ENCODE measurements at regions not wholly inside any gene's neighbourhood (a gene's known extent, or its start where the extent isn't known, plus 50 kb on each side); places are given as distances from the start of the nearest gene placed in this dataset.

DNA sequence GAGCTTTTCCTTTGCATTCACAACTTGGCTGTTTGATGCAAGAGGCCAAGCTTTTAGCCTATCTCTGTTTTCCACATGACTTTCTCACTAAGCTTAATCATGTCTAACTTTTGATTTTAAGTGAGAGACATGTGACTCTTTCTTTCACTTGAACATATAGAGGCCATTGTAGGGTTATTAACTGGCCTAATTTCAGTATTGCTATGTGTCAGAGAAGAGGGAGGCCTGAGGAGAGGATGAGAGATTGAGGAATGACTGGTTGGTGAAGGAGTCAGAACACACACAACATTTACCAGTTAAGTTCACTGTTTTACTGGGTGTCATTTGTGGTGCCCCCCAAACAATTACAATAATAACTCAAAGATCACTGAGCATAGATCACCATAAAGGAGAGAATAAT is 193.5 kb downstream of the CYYR1 start:
- POLR2A ChIA-PET, result no interaction called here
- Mint-ChIP-seq H3K27me3 (no peaks in the 10 kb centered on the region), H3K4me1 (no peaks in the 10 kb centered on the region), H3K9me3 (peaks cover 2% of the 10 kb centered on the region), H3K4me3 (no peak overlapping the region), H3K36me3 (ENCODE audit: low read depth) (no peaks in the 10 kb centered on the region), H3K27ac (no peak overlapping the region)
- CTCF ChIA-PET, result no interaction called here
- DNase-seq, result no peak

DNA sequence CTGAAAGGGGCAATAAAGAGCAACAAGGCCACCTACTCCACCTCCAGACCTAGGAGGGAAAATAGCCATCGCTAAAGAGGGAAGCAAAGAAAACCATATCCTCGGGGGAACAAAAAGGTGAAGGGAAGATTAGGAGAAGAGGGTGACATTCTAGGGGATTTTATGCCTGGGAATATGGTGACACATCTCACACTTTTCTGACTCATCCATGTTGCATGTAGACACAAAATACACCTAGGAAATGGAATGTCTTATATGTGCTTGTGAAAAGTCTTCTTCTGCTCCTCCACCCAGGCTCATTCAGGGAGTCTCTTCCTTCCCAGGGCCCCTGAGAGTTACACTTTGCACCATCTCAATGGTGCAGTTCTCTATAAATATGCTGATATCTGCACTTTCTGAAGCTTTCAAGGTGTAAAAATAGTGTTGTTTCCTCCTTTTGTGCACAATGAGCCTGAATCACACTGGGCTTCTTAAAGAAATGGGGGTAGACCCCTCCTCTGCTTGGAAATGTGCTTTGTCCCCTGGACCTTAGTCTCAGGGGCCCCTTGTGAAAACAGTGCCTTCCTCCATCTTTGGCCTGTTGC is 195.9 kb downstream of the CYYR1 start:
- DNase-seq, result no peak
- H3K36me3 Mint-ChIP-seq (ENCODE audit: low read depth), result no peaks in the 10 kb centered on the region
- H3K27me3 Mint-ChIP-seq, result no peaks in the 10 kb centered on the region
- no peak overlapping the region for H3K4me3 Mint-ChIP-seq
- ChIA-PET POLR2A (no interaction called here), CTCF (no interaction called here)
- no peaks in the 10 kb centered on the region for H3K9me3 Mint-ChIP-seq
- H3K4me1 Mint-ChIP-seq, result no peaks in the 10 kb centered on the region
- no peak overlapping the region for H3K27ac Mint-ChIP-seq

DNA sequence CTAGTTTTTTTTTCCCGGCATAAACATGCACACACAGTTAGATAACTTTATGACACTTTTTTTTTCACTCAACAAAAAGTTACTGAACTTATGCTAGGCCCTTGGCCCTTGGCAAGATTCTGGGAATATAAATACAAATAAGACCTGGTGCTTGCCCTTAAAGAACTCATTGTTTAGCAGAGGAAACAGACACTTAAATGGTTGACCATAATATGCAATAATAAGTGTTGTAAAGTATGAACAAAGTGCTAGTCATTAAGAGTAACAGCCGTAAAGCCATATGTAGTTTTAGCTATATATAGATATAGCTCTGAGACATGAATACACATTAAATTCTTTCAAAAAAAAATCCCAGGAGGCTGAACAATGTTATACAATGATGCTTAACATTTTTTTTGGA is 198.3 kb downstream of the CYYR1 start:
- ChIA-PET CTCF (no interaction called here), POLR2A (no interaction called here)
- no peaks in the 10 kb centered on the region for H3K36me3 Mint-ChIP-seq (ENCODE audit: low read depth)
- H3K4me3 Mint-ChIP-seq, result no peak overlapping the region
- no peaks in the 10 kb centered on the region for H3K4me1 Mint-ChIP-seq
- no peaks in the 10 kb centered on the region for H3K9me3 Mint-ChIP-seq
- no peak for DNase-seq
- H3K27ac Mint-ChIP-seq, result no peak overlapping the region
- H3K27me3 Mint-ChIP-seq, result no peaks in the 10 kb centered on the region

DNA sequence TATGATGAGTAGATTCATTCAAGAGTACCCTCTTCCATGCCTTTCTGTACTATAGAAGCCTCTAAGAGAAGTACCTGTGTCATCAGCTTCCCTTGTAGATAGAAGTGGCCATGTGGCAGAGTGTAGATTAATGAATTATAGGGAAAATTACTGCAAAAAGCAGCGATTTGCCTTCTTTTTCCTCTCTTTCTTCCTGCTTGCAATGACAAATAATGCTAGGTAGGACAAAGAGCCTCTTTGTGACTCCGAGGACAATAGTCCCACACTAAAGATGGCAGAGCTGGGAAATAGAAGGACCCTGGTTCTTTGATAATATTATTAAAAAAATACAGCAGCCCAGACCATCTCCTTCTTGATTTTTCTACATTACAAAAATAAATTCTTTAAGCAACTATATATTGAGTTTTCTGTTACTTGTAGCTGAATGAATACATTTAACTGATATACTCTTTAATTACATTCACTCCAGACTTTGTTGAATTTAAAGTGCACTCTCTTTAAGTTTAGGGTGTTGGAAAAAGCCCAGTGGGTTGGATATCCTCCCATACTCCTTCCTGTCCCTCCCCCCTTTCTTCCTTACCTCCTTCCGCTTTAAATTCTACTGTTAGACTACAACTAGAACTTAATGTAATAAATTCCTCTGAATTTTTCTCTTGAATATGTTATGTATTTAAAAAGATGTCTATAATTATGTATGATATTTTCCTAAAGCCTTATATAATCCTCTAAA is 198.2 kb upstream of the APP start:
- Mint-ChIP-seq H3K27me3 (no peaks in the 10 kb centered on the region), H3K9me3 (no peaks in the 10 kb centered on the region), H3K4me1 (no peaks in the 10 kb centered on the region), H3K36me3 (ENCODE audit: low read depth) (no peaks in the 10 kb centered on the region), H3K4me3 (no peak overlapping the region), H3K27ac (no peak overlapping the region)
- ChIA-PET POLR2A (no interaction called here), CTCF (no interaction called here)
- DNase-seq, result no peak

DNA sequence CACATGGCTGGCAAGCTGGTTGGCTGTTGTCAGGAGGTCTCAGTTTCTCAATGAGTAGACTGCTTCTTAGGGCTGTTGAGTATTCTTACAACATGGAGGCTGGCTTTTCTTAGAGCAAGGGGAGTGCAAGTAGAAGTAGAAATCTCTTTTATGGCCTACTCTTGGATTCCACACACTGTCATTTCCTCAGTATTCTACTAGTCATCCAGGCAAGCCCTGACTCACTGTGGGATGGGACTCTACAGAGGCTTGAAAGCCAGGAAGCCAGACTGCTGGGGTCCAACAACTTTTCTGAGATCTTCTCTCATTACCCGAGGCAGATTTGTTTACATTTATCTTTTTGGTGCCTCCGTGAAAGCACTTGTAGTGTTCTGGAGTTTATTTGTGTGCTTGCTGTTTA is 196.2 kb upstream of the APP start:
- no peaks in the 10 kb centered on the region for H3K27me3 Mint-ChIP-seq
- H3K36me3 Mint-ChIP-seq (ENCODE audit: low read depth), result no peaks in the 10 kb centered on the region
- no peaks in the 10 kb centered on the region for H3K4me1 Mint-ChIP-seq
- H3K27ac Mint-ChIP-seq, result no peak overlapping the region
- POLR2A ChIA-PET, result no interaction called here
- CTCF ChIA-PET, result no interaction called here
- H3K9me3 Mint-ChIP-seq, result no peaks in the 10 kb centered on the region
- no peak overlapping the region for H3K4me3 Mint-ChIP-seq
- DNase-seq, result no peak

DNA sequence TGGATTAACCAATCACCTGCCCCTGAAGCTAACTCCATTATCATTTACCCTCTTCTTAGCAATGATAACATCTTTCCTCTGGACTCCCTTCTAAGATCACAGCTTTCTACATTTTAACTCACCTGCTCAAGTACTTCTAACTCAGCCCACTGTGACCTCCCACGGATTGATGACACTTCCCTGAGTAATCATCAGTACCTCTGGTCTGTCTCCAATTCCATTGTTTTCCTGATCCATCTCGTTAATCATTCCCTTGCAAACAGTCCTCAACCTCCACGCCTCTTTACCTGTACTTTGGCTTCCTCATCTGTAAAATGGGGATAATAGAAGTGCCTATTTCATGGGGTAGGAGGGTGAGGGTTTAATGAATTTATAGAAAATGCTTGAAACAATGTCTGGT is 195.3 kb upstream of the APP start:
- Mint-ChIP-seq H3K9me3 (no peaks in the 10 kb centered on the region), H3K4me1 (no peaks in the 10 kb centered on the region), H3K36me3 (ENCODE audit: low read depth) (no peaks in the 10 kb centered on the region), H3K27me3 (no peaks in the 10 kb centered on the region), H3K27ac (no peak overlapping the region), H3K4me3 (no peak overlapping the region)
- ChIA-PET POLR2A (no interaction called here), CTCF (no interaction called here)
- no peak for DNase-seq

DNA sequence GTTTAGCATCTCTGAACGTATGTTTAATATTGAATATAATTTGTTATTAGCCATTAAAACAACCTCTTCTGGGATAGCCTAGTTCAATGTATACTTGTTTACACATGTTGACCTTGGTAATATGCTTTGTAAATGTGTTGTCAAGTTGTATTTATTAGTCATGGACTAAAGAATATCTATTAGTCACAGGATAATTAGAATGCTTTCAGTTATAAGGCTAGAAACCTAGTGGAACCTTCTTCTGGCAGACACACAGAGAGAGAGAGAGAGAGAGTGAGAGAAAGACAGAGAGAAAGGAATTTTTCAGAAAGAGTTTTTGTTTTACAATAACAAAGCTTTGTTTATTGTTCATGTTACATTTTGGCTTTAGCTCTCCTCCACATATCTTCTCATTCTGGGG is 181.1 kb upstream of the APP start:
- no peak for DNase-seq
- Mint-ChIP-seq H3K36me3 (ENCODE audit: low read depth) (no peaks in the 10 kb centered on the region), H3K27me3 (no peaks in the 10 kb centered on the region), H3K4me1 (no peaks in the 10 kb centered on the region), H3K27ac (no peak overlapping the region), H3K9me3 (no peaks in the 10 kb centered on the region), H3K4me3 (no peak overlapping the region)
- ChIA-PET POLR2A (no interaction called here), CTCF (no interaction called here)

DNA sequence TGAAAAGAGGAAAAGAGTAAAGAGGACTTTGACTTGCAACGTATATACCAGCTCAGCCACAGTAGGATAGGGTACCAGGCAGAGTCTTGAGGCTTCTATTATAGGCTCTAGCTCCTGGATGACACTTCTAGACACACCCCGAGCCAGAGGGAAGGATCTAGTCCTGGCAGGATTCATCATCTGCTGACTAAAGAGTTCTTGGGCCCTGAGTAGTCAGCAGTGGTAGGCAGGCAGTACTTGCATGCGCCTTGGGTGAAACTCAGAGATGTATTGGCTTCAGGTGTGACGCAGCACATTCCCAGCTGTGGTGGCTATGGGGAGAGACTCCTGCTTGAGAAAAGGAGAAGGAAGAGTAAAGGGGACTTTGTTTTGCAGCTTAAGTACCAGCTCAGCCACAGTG is 162.3 kb upstream of the APP start:
- ChIA-PET CTCF (no interaction called here), POLR2A (no interaction called here)
- no peak for DNase-seq
- Mint-ChIP-seq H3K4me1 (no peaks in the 10 kb centered on the region), H3K4me3 (no peak overlapping the region), H3K36me3 (ENCODE audit: low read depth) (no peaks in the 10 kb centered on the region), H3K27ac (no peak overlapping the region), H3K27me3 (no peaks in the 10 kb centered on the region), H3K9me3 (peaks cover 7% of the 10 kb centered on the region)

DNA sequence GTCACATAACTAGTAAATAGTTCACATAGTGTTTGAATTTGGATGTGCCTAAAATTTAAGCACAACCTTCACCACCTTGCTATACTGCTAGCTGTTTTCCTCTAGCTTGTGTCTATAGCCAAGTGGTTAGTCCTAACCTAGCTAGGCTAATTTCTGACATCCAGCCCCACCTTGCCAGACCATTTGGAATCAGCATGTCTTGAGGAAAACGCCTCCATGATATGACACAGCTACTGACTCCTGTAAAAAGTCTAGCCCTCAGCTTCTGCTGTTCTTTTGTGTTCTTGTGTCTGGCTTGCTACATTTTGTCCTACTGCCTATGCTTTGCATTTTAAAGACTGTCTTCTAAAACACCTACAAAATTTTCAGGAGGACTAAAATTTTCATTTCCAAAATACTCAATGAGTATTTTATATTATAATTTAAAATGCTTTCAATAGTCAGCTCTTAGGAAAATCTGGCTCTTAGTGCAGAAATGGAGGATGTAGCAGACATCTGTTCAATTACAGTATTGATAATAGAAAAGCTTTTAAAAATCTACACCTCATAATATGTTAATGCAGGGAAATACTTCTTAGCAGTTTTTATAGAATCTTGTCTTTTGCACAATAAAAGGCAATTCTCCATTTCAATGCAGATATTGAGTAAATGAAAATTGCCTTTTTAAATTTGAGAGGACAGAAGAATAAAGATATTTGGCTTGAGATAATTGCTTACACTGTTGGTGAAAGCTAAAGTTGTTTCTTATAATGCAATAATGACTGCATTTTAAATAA is 160.8 kb upstream of the APP start:
- H3K36me3 Mint-ChIP-seq (ENCODE audit: low read depth), result no peaks in the 10 kb centered on the region
- ChIA-PET CTCF (no interaction called here), POLR2A (no interaction called here)
- H3K4me3 Mint-ChIP-seq, result no peak overlapping the region
- no peak overlapping the region for H3K27ac Mint-ChIP-seq
- no peak for DNase-seq
- H3K4me1 Mint-ChIP-seq, result no peaks in the 10 kb centered on the region
- peaks cover 7% of the 10 kb centered on the region for H3K9me3 Mint-ChIP-seq
- no peaks in the 10 kb centered on the region for H3K27me3 Mint-ChIP-seq

DNA sequence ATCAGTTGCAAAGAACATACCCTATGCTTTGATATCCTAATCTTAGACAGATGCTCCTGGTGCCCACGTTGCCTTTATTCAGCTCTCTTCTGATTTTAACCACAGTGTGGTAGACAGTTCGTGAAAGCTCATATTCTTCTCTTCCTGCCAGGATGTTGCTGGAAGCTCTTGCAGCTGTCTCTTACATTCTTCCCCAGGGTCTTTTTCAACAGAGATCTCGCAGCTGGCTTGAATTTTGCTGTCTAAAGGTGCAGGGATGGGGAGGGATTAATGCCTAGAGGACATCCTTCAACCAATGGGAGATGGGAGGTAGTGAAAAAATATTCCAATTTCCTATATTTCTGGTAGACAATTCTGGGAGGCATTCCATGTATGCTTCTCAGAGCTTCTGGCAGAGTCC is 150.0 kb upstream of the APP start:
- no peaks in the 10 kb centered on the region for H3K36me3 Mint-ChIP-seq (ENCODE audit: low read depth)
- ChIA-PET CTCF (no interaction called here), POLR2A (no interaction called here)
- H3K27ac Mint-ChIP-seq, result no peak overlapping the region
- H3K27me3 Mint-ChIP-seq, result no peaks in the 10 kb centered on the region
- no peak for DNase-seq
- no peaks in the 10 kb centered on the region for H3K9me3 Mint-ChIP-seq
- no peak overlapping the region for H3K4me3 Mint-ChIP-seq
- no peaks in the 10 kb centered on the region for H3K4me1 Mint-ChIP-seq

DNA sequence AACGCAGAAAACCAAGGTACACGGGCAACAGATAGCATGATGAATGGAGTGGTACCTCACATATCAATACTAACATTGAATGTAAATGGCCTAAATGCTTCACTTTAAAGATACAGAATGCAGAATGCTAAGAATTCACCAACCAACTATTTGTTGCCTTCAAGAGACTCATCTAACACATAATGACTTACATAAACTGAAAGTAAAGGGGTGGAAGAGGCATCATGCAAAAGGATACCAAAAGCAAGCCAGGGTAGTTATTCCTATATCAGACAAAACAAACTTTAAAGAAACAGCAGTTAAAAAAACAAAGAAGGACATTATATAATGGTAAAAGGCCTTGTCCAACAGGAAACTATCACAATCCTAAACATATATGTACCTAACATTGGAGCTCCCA is 137.1 kb upstream of the APP start:
- ChIA-PET POLR2A (no interaction called here), CTCF (no interaction called here)
- H3K9me3 Mint-ChIP-seq, result peaks cover 2% of the 10 kb centered on the region
- no peak overlapping the region for H3K27ac Mint-ChIP-seq
- H3K36me3 Mint-ChIP-seq (ENCODE audit: low read depth), result no peaks in the 10 kb centered on the region
- H3K4me1 Mint-ChIP-seq, result no peaks in the 10 kb centered on the region
- H3K4me3 Mint-ChIP-seq, result no peak overlapping the region
- H3K27me3 Mint-ChIP-seq, result no peaks in the 10 kb centered on the region
- DNase-seq, result no peak

DNA sequence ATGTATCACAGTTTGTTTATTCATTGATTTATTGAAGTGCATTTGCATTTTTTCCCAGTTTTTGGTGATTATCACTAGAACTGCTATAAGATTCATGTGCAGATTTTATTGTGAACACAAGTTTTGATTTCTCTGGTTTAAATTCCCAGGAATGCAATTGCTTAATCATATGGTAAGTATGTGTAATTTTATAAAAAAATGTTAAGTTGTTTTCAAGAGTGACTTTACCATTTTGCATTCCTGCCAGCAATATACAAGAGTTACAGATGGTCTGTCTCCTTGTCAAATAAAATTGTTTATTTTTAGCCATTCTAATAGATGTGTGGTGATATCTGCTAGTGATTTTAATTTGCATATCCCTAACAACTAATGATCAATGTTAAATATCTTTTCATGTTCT is 127.3 kb upstream of the APP start:
- Mint-ChIP-seq H3K36me3 (ENCODE audit: low read depth) (no peaks in the 10 kb centered on the region), H3K4me1 (no peaks in the 10 kb centered on the region), H3K27me3 (no peaks in the 10 kb centered on the region), H3K9me3 (peaks cover 16% of the 10 kb centered on the region), H3K27ac (no peak overlapping the region), H3K4me3 (no peak overlapping the region)
- ChIA-PET CTCF (no interaction called here), POLR2A (no interaction called here)
- DNase-seq, result no peak

DNA sequence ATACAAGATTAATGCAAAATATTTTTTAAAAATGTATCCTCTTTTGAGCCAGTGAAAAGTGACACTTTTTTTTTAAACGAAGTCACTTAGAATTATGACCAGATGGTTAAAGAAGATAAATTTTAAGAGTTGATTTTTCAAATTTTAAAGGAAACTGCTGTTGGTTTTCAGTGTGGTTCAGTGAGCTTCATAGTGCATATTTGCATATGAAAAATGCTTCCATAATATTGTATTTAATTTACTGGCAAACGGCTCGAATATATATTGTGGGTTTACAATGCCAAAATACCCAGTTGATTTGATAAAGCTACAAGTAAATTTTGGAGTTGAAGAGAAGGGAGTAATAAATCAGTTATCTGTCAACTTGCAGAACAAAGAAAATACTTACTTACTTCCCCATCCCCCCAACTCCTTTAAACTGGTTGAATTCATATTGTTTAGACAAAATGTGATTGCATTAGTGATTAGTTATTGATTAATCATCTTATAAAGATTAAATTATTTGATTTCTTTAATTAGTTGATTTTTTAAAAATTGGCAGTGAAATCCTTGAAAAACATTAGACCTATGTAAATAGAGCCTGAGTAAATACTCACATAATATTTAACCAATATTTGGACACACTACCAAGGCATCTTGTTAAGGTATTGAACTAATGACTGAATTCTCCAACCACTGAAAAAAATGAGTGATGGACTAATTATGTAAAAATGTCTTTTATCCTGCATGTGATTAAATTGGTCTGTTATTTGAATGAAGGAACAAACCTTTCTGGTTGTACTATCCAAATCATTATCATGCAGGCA is 122.8 kb upstream of the APP start:
- Mint-ChIP-seq H3K27ac (no peak overlapping the region), H3K27me3 (no peaks in the 10 kb centered on the region), H3K4me3 (no peak overlapping the region), H3K4me1 (no peaks in the 10 kb centered on the region), H3K9me3 (peaks cover 7% of the 10 kb centered on the region), H3K36me3 (ENCODE audit: low read depth) (no peaks in the 10 kb centered on the region)
- CTCF ChIA-PET, result no interaction called here
- no peak for DNase-seq
- POLR2A ChIA-PET, result no interaction called here
